CD4-positive, alpha-beta T cell treated with Interleukin-4 for 4 hours (primary cell): ENCODE measurements at regions not wholly inside any gene's neighbourhood (a gene's known extent, or its start where the extent isn't known, plus 50 kb on each side); places are given as distances from the start of the nearest gene placed in this dataset.
A peak's percentile ranks its signal among the peaks of the same experiment; 100 is the strongest.
"Not testable (repeated sequence)": the region's sequence is repeated elsewhere in the genome, so short reads cannot be mapped to it uniquely, and the experiment has no call there.

ENCODE experiments used
- DNase-seq: peaks from one replicate; pipeline ENCODE4 v3.0.0-alpha.2; 2020

GRCh38 chr15:39415634-39416033 is 165.2 kb upstream of the THBS1 start:
- no peak for DNase-seq

DNA sequence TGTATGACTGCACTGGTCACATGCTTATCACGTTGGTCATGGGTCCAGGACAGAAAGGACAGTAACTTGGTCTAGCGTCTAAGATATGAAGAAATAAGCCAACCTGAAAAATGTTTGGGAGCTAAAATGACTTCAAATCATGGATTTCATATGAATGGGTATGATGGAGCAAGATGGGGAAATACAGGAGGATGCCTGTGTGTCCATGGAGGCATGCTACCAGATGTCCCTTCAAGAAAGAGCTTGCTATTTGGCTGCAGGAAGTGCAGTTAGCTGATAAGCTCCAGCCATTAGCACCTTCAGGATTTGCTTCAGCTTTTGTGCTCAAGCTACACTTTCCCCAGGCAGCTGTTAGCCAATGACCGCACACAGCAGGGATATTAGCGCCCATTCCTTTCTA is 164.6 kb upstream of the THBS1 start:
- DNase-seq, result no peak

- DNase-seq, result no peak
Measured at GRCh38 chr15:39417366-39418134, 163.3 kb upstream of the THBS1 start.

- no peak for DNase-seq
Measured at GRCh38 chr15:39419651-39420050, 161.2 kb upstream of the THBS1 start.

- DNase-seq, result not testable (repeated sequence)
Measured at GRCh38 chr15:39420123-39420852, 160.6 kb upstream of the THBS1 start.

- not testable (repeated sequence) for DNase-seq
Measured at GRCh38 chr15:39420853-39421192, 160.1 kb upstream of the THBS1 start.

- DNase-seq, result peak; percentile 75
Measured at GRCh38 chr15:39426552-39427532, 154.0 kb upstream of the THBS1 start.

DNA sequence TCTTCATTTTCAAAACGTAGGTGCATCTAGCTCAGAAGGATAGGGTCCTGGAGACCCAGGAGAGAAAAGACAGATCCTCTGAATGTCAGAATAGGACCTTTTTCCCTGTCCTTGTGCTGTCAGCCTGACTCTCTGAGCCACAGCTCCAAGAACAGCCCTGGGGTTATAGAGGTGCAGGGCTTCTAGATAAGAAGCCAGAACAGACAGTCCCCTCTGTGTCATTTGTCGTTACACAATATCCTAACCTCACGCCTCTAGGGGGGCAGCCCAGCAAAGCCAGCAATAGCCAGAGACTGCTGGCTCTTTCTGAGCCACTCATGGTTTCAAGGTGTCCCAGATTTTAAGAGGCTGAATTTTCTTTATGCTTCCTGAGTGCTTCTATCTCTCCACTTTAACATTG is 153.2 kb upstream of the THBS1 start:
- no peak for DNase-seq

DNA sequence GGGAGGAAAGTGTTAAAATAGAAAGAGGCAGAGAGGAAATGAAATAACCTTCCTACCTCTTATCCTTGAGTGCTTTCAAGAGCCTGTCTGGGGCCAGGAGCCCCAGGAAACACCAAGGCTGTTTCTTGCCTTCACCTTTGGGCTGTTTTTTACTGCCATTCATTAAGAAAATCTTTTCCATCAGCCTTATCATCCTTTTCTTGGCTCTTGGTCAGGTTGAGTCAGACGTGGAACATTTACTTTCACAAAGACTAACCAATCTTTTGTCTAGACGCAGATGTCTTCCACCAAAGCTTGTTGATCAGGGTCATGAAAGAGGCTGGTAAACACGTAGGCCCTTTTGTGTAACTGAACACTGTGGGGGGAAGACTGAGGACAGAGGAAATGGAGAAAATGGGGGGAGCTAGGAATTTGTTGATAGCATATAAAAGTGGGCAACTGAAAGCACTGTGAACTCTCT is 151.0 kb upstream of the THBS1 start:
- no peak for DNase-seq

DNA sequence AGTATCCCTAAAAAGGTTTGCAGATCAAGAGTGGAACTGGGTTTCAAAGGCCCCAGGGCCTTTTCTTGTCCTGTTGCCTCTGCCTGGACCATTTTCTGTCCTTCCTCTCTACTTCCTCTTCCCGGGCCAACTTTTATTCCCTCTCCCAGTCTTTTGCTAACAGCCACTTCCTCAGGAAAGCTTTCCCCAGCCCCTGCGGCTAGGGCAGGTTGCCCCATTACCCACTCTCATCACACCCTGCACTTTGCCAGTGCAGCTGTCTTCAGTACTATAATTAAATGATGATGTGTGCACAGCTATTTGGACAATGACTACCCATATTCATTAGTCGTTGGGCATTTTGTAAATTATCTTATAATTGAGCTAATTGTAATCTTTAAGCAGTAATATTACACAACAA is 150.5 kb upstream of the THBS1 start:
- DNase-seq, result no peak

DNA sequence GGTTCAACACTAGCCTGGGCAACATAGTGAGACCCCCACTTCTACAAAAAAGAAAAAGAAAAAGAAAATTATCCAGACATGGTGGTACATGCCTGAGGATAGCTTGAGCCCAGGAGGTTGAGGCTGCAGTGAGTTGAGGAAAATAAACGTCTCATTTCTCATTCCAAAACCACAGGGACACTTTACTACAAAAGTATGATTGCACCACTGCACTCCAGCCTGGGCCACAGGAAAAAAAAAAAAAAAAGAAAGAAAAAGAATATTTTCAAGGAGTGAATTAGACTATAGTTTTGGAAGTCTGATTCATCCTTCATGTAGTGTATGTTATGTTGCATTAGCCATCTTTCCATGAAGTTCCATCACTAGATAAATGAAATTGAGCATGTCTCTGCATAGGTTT is 149.5 kb upstream of the THBS1 start:
- no peak for DNase-seq

- DNase-seq, result no peak
Measured at GRCh38 chr15:39432026-39432425, 148.9 kb upstream of the THBS1 start.

DNA sequence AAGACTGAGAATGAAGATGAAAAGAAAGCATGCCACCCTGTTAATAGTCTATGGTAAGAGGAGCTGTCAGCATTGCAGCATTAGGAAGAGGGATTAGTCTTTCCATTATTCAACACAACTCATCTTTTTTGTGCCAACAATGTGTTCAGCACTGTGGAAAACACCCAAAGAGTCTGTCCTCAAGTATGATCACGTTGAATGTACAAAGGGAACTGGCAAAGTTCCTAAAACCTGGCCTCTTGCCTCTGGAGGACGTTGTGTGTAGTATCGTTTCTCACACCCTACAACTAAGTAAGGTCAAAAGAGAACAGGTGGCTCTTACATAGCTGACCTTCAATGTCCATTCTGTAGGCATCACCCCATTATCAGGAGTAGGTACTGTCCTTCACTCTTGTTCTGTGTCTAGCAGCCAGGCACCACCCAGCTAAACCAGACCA is 147.9 kb upstream of the THBS1 start:
- no peak for DNase-seq

DNA sequence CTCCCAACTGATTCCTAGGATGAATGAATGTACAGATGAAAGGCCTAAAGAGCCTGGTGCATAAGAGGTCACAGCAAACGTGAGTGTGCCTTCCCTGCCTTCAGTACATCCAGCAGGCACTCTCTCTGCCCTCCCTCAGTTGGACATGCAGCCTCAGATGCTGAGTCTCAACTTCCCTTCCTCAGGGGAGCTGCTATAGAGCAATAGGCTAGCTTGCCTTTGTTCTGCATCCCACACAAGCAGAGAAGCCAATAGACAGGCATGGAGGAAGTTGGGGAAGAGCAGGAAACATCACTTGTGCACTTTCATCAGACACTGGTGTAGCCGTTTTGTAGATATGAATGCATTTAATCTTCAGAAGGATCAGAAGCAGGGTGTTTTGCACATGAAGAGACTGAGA is 147.5 kb upstream of the THBS1 start:
- DNase-seq, result no peak

- no peak for DNase-seq
Measured at GRCh38 chr15:39434163-39434562, 146.7 kb upstream of the THBS1 start.

DNA sequence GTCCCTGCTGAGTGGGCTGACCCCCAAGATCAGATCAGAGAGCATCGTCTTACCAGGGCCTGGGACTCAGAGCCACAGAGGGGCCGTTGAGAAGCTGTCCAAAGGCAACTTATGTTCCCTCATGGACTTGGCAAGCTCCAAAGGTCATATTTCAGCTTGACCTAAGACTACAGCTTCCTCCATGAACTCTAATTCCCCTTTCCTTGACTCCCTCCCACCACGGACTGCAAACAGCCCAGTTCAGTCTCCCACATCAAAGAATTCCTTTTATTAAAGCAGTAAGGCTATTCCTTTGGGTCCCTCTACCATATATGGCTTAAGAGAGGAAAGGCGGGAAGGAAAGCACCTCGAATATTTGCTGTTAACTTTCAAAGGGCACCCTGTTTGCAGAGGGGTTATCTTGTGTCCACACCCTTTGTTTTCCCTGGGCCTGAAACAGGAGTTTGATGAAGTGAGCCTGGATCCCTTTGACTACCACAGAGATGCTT is 146.1 kb upstream of the THBS1 start:
- no peak for DNase-seq

DNA sequence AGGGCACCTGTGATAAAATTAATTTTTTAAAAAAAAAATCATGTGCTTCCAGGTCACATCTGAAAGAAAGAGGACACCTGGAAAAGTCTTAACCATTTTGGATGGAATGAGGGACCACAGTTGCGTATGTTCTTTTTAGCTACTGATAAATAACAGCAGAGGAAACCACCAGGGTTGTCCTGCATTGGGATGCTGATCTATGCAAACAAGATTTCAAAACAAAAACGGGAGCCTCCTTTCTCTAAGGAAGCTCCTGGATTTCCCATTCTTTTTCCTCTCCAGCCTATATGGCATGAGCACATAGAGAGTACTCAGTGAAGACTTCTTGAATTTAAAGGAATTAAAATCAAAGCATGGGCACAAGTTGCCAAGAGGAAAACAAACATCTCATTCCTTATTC is 145.6 kb upstream of the THBS1 start:
- DNase-seq, result no peak

- no peak for DNase-seq
Measured at GRCh38 chr15:39438260-39438659, 142.6 kb upstream of the THBS1 start.

DNA sequence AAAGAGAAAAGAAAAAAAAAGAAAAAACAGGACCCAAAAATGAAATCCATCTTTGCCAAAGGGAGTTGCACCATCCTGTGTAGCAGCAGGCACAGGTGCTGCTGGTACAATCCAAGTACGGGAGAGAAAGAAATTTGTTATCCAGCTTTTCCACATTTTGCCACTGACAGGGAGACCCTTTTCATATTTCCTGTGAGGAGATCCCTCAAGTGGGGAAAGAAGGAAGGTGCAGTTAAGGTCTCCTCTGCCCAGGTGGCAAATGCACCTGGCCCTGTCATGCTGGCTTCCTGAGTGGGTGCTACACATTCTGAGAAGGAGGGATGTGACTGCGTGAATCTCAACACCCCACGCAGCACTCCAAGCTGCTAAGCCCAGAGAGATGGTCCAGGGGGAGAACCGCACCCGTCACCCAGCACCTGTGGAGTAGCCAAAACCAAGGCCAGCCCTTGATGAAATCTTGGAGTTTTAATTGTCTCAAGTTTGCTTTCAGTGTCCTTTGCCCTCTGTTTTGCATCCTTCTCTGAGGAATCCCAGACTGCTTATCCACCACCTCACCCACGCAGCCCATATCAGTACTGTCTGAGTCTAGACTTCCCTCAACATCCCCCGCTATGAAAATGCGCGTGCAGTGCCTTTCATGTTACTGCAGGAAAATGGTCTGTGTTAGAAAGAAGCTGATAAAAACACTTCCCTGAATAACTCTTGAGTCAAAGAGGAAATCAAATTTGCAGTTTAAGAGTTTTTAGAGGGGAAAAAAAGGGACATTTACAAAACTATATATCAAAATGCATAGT is 141.9 kb upstream of the THBS1 start:
- DNase-seq, result no peak

DNA sequence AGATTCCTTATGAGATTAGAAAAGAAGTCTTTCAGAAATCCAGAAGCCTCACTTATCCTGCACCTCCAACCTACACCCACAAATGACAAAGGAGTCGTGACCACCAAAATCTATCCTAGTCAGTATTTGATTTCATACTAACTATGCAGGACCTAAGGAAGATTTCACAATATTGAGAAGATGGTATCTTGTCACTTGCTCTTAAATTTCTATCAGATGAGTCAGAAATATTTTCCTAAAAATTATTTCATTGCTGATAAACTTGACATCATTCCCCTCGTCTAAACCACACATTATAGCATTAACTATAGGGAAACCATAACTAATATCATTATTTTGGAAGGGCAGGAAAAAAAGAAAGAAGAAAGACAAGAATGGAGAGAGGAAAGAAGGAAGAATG is 138.0 kb upstream of the THBS1 start:
- DNase-seq, result no peak

GRCh38 chr15:39443659-39444219 is 137.1 kb upstream of the THBS1 start:
- no peak for DNase-seq
